GM18498 (cell line): ENCODE measurements at regions not wholly inside any gene's neighbourhood (a gene's known extent, or its start where the extent isn't known, plus 50 kb on each side); places are given as distances from the start of the nearest gene placed in this dataset.

Source experiments
- ATAC-seq: cut with Tn5 transposase; IDR thresholded peaks from one replicate; pipeline ENCODE4 v1.9.1; 2021; ENCODE audit warnings: mild to moderate bottlenecking, moderate library complexity; ENCODE audit not compliant: unreplicated experiment

- ATAC-seq, result no peak
These were observed 352.2 kb downstream of the ZNF521 start for GRCh38 chr18:24999650-25000267.

DNA sequence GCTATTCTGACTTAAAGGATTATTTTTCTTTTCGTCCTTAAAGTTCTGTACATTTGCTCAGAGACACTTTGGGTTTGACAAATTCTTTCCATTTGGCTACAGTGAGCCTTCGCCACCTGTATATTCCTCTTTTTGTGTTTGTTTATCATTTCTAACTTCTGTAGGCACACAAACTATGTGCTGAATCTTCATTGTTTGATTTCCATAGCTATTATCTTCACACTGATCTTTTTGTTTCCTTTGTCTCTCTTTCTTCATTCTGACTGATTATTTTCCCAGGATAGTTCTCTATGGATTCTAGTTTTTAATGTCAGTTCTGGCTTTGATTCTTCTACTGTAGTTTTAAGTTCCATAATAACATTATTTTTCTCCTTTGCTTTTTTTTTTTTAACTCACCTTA, 350.2 kb downstream of the ZNF521 start:
- no peak for ATAC-seq

GRCh38 chr18:25005541-25006403, 346.2 kb downstream of the ZNF521 start:
- ATAC-seq, result no peak

- ATAC-seq, result no peak
These were observed 341.2 kb downstream of the ZNF521 start for GRCh38 chr18:25010623-25011374.
